Naive thymus-derived CD4-positive, alpha-beta T cell (primary cell): ENCODE measurements at regions not wholly inside any gene's neighbourhood (a gene's known extent, or its start where the extent isn't known, plus 50 kb on each side); places are given as distances from the start of the nearest gene placed in this dataset.

Experiments
- ATAC-seq: fragments of 150-1000 bp; cut with Tn5 transposase; 2 replicates; pipeline ENCODE4 v1.10.0; 2021; ENCODE audit warnings: mild to moderate bottlenecking, moderate library complexity
- CTCF ChIA-PET: fragments of 350-600 bp; sonication (Branson Sonifier 250); formaldehyde crosslinking; loops from one replicate; lab custom pipeline; 2021; ENCODE audit warnings: antibody characterized with exemption; lab: Charles Lee
- POLR2A ChIA-PET: fragments of 350-600 bp; sonication (Branson Sonifier 250); formaldehyde crosslinking; loops from one replicate; lab custom pipeline; 2021; ENCODE audit warnings: antibody characterized with exemption, inconsistent platforms; lab: Charles Lee
- DNase-seq, 9 donors: peaks; one replicate each; pipeline versions ENCODE4 v3.0.0 to v3.0.0-alpha.2; 2020 to 2022; ENCODE audit warnings: mixed read lengths in 1 of 9
- H3K27ac ChIP-seq: one replicate; pipeline ENCODE4 v1.7.0; 2013; ENCODE audit warnings: mild to moderate bottlenecking, low read depth, low read length, moderate library complexity
- H3K27me3 ChIP-seq, 2 donors: one replicate each; pipeline ENCODE4 v1.7.0; 2013; ENCODE audit warnings: low read length in 2 of 2, mild to moderate bottlenecking in 2 of 2, moderate library complexity in 2 of 2; ENCODE audit not compliant: control insufficient read depth in 2 of 2, insufficient read depth in 2 of 2
- H3K36me3 ChIP-seq, 3 experiments: 1 replicate in 2 of 3; 2 replicates in 1 of 3; pipeline ENCODE4 v1.7.0; 2013; ENCODE audit warnings: low read length in 3 of 3, mild to moderate bottlenecking in 3 of 3, moderate library complexity in 1 of 3; ENCODE audit not compliant: insufficient read depth in 3 of 3, control insufficient read depth in 2 of 3
- H3K4me1 ChIP-seq, 2 donors: one replicate each; pipeline ENCODE4 v1.7.0; 2013; ENCODE audit warnings: low read length in 2 of 2, mild to moderate bottlenecking in 2 of 2, moderate library complexity in 1 of 2; ENCODE audit not compliant: control insufficient read depth in 2 of 2, insufficient read depth in 2 of 2
- H3K4me3 ChIP-seq: 2 replicates; pipeline ENCODE4 v1.7.0; 2013; ENCODE audit warnings: mild to moderate bottlenecking, low read length
- H3K9me3 ChIP-seq, 3 experiments: 1 replicate in 2 of 3; 2 replicates in 1 of 3; pipeline ENCODE4 v1.7.0; 2013; ENCODE audit warnings: low read length in 3 of 3; ENCODE audit not compliant: control insufficient read depth in 2 of 3
- H3K27ac Mint-ChIP-seq, 9 donors: one replicate each; pipeline ENCODE4 v1.8.0; 2020 to 2022; ENCODE audit warnings: mixed read lengths in 9 of 9, mild to moderate bottlenecking in 8 of 9, moderate library complexity in 5 of 9, inconsistent platforms in 2 of 9
- H3K27me3 Mint-ChIP-seq, 5 donors: one replicate each; pipeline ENCODE4 v1.8.0; 2021 to 2022; ENCODE audit warnings: mixed read lengths in 5 of 5, mild to moderate bottlenecking in 1 of 5
- H3K36me3 Mint-ChIP-seq, 5 donors: one replicate each; pipeline ENCODE4 v1.8.0; 2020 to 2022; ENCODE audit warnings: mixed read lengths in 5 of 5, mild to moderate bottlenecking in 3 of 5, inconsistent platforms in 1 of 5
- H3K4me1 Mint-ChIP-seq, 7 donors: one replicate each; pipeline ENCODE4 v1.8.0; 2020 to 2022; ENCODE audit warnings: mixed read lengths in 7 of 7, mild to moderate bottlenecking in 3 of 7, inconsistent platforms in 1 of 7
- H3K4me3 Mint-ChIP-seq, 10 donors: one replicate each; pipeline ENCODE4 v1.8.0; 2020 to 2022; ENCODE audit warnings: mild to moderate bottlenecking in 10 of 10, mixed read lengths in 10 of 10, moderate library complexity in 6 of 10, inconsistent platforms in 2 of 10
- H3K9me3 Mint-ChIP-seq, 11 donors: one replicate each; pipeline ENCODE4 v1.8.0; 2020 to 2022; ENCODE audit warnings: mixed read lengths in 11 of 11, mild to moderate bottlenecking in 4 of 11, inconsistent platforms in 1 of 11, moderate library complexity in 1 of 11
- intact Hi-C, 2 donors: fragments of 100-400 bp; cut with micrococcal nuclease; formaldehyde crosslinking; loops; one replicate each; pipeline ENCODE4 v1.15.1; 2023

GRCh38 chr1:50271968-50272578 lies 151.2 kb downstream of the DMRTA2 start:
- ATAC-seq: peak; percentile 42
- Mint-ChIP-seq H3K4me3 (no peak overlapping the region), H3K9me3 (peaks cover 0 to 2% (median 0%) of the 10 kb centered on the region in 11 donors), H3K4me1 (peaks cover 0 to 3% (median 0%) of the 10 kb centered on the region in 7 donors), H3K27me3 (peaks cover 2 to 35% (median 16%) of the 10 kb centered on the region in 5 donors), H3K36me3 (no peaks in the 10 kb centered on the region), H3K27ac (no peak overlapping the region)
- H3K4me3 ChIP-seq: no peak overlapping the region
- POLR2A ChIA-PET: no interaction called here
- CTCF ChIA-PET: no interaction called here
- no peaks in the 10 kb centered on the region for H3K4me1 ChIP-seq
- intact Hi-C loops: no loop called here
- peak in 1 of 9 donors; percentile 23 for DNase-seq
- H3K9me3 ChIP-seq: no peaks in the 10 kb centered on the region
- peaks cover 3 to 4% of the 10 kb centered on the region in 2 donors for H3K27me3 ChIP-seq
- H3K36me3 ChIP-seq: no peaks in the 10 kb centered on the region
- H3K27ac ChIP-seq: no peak overlapping the region

- intact Hi-C loops: no loop called here
- H3K4me1 Mint-ChIP-seq: peaks cover 0 to 3% (median 0%) of the 10 kb centered on the region in 7 donors
- no peak for DNase-seq
- ChIA-PET POLR2A (no interaction called here), CTCF (no interaction called here)
- H3K36me3 ChIP-seq: no peaks in the 10 kb centered on the region
- no peak overlapping the region for H3K27ac ChIP-seq
- H3K27me3 ChIP-seq: peaks cover 3 to 4% of the 10 kb centered on the region in 2 donors
- no peak overlapping the region for H3K27ac Mint-ChIP-seq
- no peaks in the 10 kb centered on the region for H3K9me3 ChIP-seq
- H3K4me1 ChIP-seq: no peaks in the 10 kb centered on the region
- no peaks in the 10 kb centered on the region for H3K36me3 Mint-ChIP-seq
- no peak for ATAC-seq
- no peak overlapping the region for H3K4me3 ChIP-seq
- H3K9me3 Mint-ChIP-seq: peaks cover 0 to 2% (median 0%) of the 10 kb centered on the region in 11 donors
- H3K4me3 Mint-ChIP-seq: no peak overlapping the region
- H3K27me3 Mint-ChIP-seq: peaks cover 2 to 27% (median 11%) of the 10 kb centered on the region in 5 donors
These were observed 151.9 kb downstream of the DMRTA2 start for GRCh38 chr1:50271337-50271736.

DNA sequence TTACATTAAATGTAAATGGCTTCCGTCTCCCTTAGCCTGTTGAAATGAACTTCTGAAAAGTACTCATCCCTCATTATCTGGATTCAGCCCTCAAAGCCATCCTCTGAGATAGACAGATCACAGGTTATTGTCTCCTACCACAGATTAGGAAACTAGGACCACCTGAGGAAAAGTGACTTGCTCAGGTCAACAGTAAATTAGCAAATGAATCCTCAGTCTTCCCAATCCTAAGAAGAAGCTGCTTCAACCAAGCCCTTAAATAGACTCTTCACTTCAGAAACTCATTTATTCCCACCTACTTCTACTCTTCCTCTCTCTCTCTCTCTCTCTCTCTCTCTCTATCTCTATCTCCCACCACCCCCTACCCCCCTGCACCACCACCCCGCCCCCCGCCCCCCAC lies 152.3 kb downstream of the DMRTA2 start:
- Histone ChIP-seq H3K27me3 (peaks cover 3 to 4% of the 10 kb centered on the region in 2 donors), H3K9me3 (no peaks in the 10 kb centered on the region), H3K27ac (no peak overlapping the region), H3K4me1 (no peaks in the 10 kb centered on the region), H3K36me3 (no peaks in the 10 kb centered on the region), H3K4me3 (no peak overlapping the region)
- ChIA-PET POLR2A (no interaction called here), CTCF (no interaction called here)
- peaks cover 2 to 23% (median 8%) of the 10 kb centered on the region in 5 donors for H3K27me3 Mint-ChIP-seq
- H3K4me3 Mint-ChIP-seq: no peak overlapping the region
- peaks cover 0 to 3% (median 0%) of the 10 kb centered on the region in 7 donors for H3K4me1 Mint-ChIP-seq
- no peak overlapping the region for H3K27ac Mint-ChIP-seq
- DNase-seq (no peak), ATAC-seq (no peak)
- intact Hi-C loops: no loop called here
- H3K36me3 Mint-ChIP-seq: no peaks in the 10 kb centered on the region
- peaks cover 0 to 2% (median 0%) of the 10 kb centered on the region in 11 donors for H3K9me3 Mint-ChIP-seq

- POLR2A ChIA-PET: no interaction called here
- no peak for ATAC-seq
- H3K4me3 Mint-ChIP-seq: no peak overlapping the region
These were observed 155.2 kb downstream of the DMRTA2 start for GRCh38 chr1:50268049-50268448.

GRCh38 chr1:50266509-50266908 lies 156.7 kb downstream of the DMRTA2 start:
- Histone ChIP-seq H3K27ac (no peak overlapping the region), H3K27me3 (peaks cover 0 to 3% of the 10 kb centered on the region in 2 donors), H3K9me3 (no peaks in the 10 kb centered on the region), H3K4me1 (no peaks in the 10 kb centered on the region), H3K4me3 (no peak overlapping the region), H3K36me3 (no peaks in the 10 kb centered on the region)
- POLR2A ChIA-PET: no interaction called here
- CTCF ChIA-PET: no interaction called here
- peaks cover 0 to 24% (median 10%) of the 10 kb centered on the region in 5 donors for H3K27me3 Mint-ChIP-seq
- no peak overlapping the region for H3K4me3 Mint-ChIP-seq
- peaks cover 0 to 3% (median 0%) of the 10 kb centered on the region in 7 donors for H3K4me1 Mint-ChIP-seq
- H3K36me3 Mint-ChIP-seq: no peaks in the 10 kb centered on the region
- H3K27ac Mint-ChIP-seq: no peak overlapping the region
- peaks cover 0 to 7% (median 0%) of the 10 kb centered on the region in 11 donors for H3K9me3 Mint-ChIP-seq
- no peak for ATAC-seq
- intact Hi-C loops: no loop called here
- DNase-seq: no peak

More at GRCh38 chr1:50268049-50268448, 155.2 kb downstream of the DMRTA2 start:
- Histone ChIP-seq H3K36me3 (no peaks in the 10 kb centered on the region), H3K9me3 (no peaks in the 10 kb centered on the region), H3K27me3 (peaks cover 2 to 3% of the 10 kb centered on the region in 2 donors), H3K4me3 (no peak overlapping the region), H3K27ac (no peak overlapping the region), H3K4me1 (no peaks in the 10 kb centered on the region)
- CTCF ChIA-PET: no interaction called here
- intact Hi-C loops: no loop called here
- peaks cover 0 to 5% (median 0%) of the 10 kb centered on the region in 7 donors for H3K4me1 Mint-ChIP-seq
- H3K9me3 Mint-ChIP-seq: peaks cover 0 to 7% (median 0%) of the 10 kb centered on the region in 11 donors
- H3K27me3 Mint-ChIP-seq: peaks cover 0 to 19% (median 14%) of the 10 kb centered on the region in 5 donors
- DNase-seq: no peak
- H3K36me3 Mint-ChIP-seq: no peaks in the 10 kb centered on the region
- H3K27ac Mint-ChIP-seq: no peak overlapping the region

GRCh38 chr1:50265790-50266314 lies 157.1 kb downstream of the ELAVL4 start:
- Histone ChIP-seq H3K9me3 (no peaks in the 10 kb centered on the region), H3K4me1 (no peaks in the 10 kb centered on the region), H3K27me3 (peaks cover 0 to 3% of the 10 kb centered on the region in 2 donors), H3K4me3 (no peak overlapping the region), H3K27ac (no peak overlapping the region), H3K36me3 (no peaks in the 10 kb centered on the region)
- no peaks in the 10 kb centered on the region for H3K36me3 Mint-ChIP-seq
- peaks cover 0 to 7% (median 0%) of the 10 kb centered on the region in 11 donors for H3K9me3 Mint-ChIP-seq
- ChIA-PET CTCF (no interaction called here), POLR2A (no interaction called here)
- no peak overlapping the region for H3K27ac Mint-ChIP-seq
- peak; percentile 51 for ATAC-seq
- DNase-seq: no peak
- H3K4me3 Mint-ChIP-seq: no peak overlapping the region
- peaks cover 0 to 3% (median 0%) of the 10 kb centered on the region in 7 donors for H3K4me1 Mint-ChIP-seq
- H3K27me3 Mint-ChIP-seq: peaks cover 0 to 26% (median 10%) of the 10 kb centered on the region in 5 donors
- intact Hi-C loops: no loop called here

- peaks cover 0 to 2% of the 10 kb centered on the region in 2 donors for H3K27me3 ChIP-seq
- ATAC-seq (no peak), DNase-seq (no peak)
- H3K27me3 Mint-ChIP-seq: peaks cover 0 to 35% (median 12%) of the 10 kb centered on the region in 5 donors
- H3K27ac Mint-ChIP-seq: no peak overlapping the region
- peaks cover 0 to 3% (median 0%) of the 10 kb centered on the region in 7 donors for H3K4me1 Mint-ChIP-seq
- no peaks in the 10 kb centered on the region for H3K36me3 ChIP-seq
- POLR2A ChIA-PET: no interaction called here
- H3K36me3 Mint-ChIP-seq: no peaks in the 10 kb centered on the region
- peaks cover 0 to 7% (median 0%) of the 10 kb centered on the region in 11 donors for H3K9me3 Mint-ChIP-seq
- intact Hi-C loops: no loop called here
- H3K4me3 ChIP-seq: no peak overlapping the region
- CTCF ChIA-PET: no interaction called here
- H3K4me3 Mint-ChIP-seq: no peak overlapping the region
- H3K9me3 ChIP-seq: no peaks in the 10 kb centered on the region
- no peaks in the 10 kb centered on the region for H3K4me1 ChIP-seq
- H3K27ac ChIP-seq: no peak overlapping the region
These were observed 155.9 kb downstream of the ELAVL4 start for GRCh38 chr1:50264590-50264989.
